ENCODE measurements at regions not wholly inside any gene's neighbourhood (a gene's known extent, or its start where the extent isn't known, plus 50 kb on each side); places are given as distances from the start of the nearest gene placed in this dataset.

DNA sequence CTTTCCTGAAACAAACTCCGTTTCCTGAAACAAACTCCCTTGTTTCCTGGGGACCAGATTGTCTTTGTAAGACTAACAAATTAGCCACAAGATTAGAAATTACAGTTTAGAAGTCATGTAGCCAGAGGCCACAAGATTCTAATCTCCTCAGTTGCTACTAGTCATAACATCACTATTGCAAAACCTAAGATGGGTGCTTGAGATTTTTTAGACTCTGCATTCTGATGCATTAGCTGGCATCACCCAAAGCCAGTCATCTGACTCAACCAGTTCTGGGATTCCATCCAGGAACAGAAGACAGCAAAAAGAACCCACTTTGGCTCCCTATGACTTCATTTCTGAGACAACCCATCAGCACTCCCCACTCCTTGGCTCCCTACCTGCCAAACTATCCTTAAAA lies 367.9 kb upstream of the MBL2 start:
- DNase-seq: no peak

DNA sequence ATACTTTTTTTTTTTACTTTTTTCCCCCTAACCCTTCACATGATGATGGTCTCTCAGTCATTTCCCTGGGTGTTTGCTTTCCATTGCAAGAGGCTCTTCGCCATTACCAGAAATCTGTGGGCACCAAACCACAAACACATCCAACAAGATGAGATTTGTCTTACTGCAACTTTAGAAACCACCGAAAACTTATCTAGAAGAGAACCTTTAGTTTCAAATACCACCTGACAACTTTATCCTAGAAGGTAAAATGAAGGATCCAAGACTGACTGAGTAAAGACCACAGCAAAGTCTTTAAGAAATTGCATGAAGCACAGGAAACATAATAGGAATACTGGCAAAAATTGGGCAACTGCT lies 363.3 kb upstream of the MBL2 start:
- no peak for DNase-seq

DNA sequence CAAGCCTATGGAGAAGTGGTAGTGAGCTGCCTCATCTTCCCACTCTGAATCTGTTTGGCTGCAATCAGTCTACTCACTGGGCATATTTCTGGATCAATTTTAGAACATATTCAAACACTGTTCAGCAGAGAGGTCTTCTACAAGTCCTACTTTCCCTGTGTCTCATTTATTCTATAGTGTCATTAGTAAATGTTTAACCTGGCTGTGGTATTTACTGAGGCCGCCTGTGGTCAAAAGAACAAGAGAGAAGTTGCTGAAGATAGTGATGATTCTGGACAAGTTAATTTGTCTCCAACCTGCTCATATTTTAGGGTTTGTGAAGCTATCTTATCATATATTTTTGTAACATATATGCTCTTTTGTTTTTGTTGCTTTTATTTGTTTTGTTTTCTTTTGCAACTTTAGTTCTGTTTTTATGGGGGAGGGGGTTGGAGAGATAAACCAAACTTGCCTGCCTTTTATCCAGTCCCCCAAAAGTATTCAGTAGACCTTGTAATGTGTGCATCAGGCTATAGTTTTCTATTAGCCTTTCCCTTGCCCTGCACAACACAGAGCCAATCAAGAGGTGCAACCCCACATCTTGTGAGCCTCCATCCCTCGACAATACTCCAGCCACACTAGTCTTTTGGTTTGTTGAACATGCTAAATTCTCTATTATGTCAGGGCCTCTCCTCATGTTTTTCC lies 362.8 kb upstream of the MBL2 start:
- DNase-seq: no peak

DNA sequence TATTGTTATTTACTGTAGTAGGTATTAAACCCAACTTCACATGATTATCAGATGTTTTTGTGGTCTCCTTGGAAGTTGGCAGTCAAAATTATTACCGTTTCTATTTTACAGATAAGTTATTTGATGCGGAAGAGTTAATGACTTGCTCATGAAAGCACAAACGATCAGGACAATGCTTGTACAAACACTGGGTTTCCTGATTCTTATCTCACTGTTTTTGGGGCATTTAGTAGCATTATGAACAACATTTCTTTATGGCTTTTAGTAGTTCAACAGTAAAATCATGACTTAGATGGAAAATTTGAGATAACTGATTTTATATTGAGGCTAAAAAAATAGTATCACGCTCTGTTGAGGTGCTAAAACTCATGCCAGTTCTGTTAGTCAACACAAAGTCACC lies 361.5 kb upstream of the MBL2 start:
- DNase-seq: no peak

DNA sequence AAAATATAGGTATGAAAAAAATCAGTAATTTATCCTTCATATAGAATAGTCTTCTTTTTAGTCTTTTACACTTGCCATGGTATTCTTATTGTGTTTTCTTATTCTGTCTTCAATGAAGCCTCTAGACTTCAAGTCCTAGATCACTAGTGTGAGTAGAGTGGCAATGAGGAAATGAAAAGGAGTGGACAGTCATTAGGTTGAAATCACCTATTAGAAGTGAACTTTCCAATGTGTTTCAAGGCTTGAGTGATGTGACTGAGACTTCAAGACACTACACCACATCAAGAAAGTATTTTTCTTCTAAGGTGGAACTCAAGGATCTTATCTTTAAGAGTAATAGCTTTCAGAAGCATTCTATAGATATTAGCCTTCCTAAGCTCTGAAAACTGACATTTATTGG lies 357.8 kb upstream of the MBL2 start:
- DNase-seq: no peak

DNA sequence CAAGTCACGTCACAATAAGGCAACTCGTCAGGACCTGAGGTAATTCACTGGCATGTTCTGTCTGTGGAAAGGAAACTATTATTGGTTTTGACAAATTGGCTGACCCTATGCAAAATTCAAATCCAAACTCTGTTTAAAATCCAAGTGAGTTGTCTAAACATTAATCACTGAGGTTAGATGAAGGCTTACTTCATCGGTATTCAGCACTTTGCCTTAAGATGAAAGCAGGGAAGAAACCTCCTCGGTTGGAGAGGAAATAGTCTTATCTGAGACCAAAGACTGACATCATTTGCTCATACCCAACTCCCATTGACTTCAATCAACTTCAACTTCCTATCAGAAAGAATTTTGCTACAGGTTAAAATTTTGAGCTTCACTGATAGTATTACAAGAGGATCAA lies 355.1 kb upstream of the MBL2 start:
- DNase-seq: no peak

DNA sequence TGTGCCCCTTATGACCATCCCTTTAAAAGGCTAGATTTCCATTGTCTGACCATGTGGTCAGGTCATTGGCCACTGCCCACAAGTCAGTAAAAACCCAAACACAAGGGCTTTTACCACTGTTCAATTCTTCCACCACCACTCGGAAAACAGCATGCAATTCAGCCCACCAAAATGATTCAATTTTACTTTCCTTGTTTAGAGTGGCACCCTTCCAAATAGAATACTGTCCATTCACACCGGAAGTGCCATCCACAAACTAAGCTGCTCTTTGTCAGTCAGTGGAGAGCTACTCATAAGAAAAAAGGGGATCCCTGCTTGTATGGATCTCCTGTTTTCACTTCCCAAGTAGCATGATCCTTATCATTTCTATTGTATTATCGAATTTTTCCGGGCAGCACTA lies 350.7 kb upstream of the MBL2 start:
- no peak for DNase-seq

DNA sequence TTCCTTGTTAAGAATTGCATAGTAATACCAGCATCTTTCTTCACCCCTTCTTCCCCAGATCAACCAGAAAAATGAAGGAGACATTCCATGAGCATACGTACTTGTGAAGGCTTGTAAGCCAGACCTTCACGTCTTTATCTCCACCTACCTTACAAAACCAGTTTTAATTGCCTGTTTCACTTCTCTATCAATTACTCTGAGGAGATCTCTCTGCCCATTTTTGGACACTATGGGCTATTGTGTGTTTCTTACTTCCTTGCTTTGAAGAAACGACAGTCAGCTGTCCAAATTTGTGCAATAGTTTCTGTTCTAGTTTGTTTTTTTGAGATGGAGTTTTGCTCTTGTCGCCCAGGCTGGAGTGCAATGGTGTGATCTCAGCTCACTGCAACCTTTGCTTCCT lies 349.7 kb upstream of the MBL2 start:
- DNase-seq: no peak

DNA sequence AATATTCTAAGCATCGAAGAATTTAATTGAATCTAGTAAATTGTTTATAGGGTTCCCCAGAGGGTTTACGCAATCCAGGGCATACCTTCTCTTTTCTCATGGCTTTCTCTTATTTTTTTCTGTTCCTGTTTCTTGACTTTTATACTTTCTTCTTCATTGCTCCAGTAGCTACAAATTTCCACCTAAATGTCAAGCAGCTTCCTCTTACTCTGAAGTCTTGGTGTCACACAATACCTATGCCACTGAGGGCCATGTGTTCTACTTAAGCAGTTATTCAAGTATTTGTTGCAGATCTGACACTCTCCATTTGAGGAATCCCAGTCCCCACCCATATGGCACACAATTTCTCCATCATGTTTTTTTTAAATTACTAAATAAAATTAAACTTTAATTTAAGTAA lies 343.1 kb upstream of the MBL2 start:
- DNase-seq: no peak

DNA sequence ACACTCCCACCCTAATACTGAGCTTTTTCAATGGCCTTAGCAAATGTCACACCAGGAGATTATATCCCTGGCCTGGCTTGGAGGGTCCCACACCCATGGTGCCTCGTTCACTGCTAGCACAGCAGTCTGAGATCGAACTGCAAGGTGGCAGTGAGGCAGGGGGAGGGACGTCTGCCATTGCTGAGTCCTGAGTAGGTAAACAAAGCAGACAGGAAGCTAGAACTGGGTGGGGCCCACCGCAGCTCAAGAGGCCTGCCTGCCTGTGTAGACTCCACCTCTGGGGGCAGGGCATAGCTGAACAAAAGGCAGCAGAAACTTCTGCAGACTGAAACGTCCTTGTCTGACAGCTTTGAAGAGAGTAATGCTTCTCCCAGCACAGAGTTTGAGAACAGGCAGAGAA lies 338.9 kb upstream of the MBL2 start:
- no peak for DNase-seq

DNA sequence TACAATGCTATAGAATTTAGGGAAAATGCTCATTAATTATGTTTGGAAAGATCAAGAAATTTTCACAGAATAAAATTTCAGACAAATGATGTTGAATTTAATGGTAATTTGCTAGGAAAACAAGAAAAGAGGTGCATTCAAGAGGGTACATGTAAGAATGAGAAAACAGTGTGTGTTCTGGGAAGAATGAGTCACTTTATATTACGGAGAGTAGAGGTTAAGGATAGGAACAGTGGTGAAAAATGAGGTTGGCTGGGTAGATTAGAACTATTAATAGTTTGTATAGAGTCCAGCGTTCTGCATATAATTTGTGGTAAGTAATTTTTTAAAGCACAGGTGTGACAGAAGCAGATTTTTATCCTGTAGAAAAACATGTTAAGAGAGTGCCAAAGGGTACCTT lies 336.7 kb upstream of the MBL2 start:
- DNase-seq: no peak

DNA sequence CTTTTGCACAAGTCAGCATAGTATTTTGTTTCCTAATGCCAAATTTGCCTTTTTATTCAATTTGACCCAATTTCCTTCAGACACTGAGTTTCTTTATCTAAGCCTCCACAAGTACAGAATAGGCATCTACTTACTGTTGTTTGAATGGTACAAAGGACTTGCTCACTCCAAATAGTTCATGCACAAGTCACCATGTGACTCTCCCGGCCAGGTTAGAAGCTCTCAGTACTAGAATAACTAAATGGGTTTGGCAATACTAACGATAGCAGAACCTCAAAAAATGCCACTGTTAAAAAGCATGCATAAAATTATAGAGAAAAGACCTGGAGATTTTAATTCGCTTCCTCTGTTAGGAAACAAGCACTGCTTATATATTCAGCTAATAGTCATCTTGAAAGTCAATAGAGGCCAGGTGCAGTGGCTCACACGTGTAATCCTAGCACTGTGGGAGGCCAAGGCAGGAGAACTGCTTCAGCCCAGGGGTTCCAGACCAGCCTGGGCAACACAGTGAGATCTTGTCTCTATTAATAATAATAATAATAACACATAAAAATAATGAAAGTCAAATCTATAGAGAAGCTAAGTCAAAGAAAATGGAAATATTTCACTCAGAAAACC lies 335.8 kb upstream of the MBL2 start:
- no peak for DNase-seq

DNA sequence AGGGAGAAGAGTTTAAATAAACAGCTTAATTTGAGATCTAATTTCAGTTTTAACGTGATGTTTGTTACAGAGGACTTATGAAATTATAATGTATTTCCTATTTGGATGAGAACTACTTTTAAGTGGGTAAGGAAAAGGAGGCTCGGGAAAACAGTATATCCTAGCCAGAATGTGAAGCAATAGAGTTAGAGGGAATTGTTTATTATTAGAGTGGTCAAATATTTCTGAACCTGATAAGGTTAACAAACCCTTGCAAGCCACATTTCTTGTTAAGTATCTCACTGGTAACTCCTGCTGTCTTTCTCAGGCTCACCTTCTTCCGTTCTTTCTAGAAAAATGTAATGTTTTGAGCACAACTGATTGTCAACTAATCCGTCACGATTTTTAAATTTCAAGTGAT lies 335.1 kb upstream of the MBL2 start:
- DNase-seq: no peak

DNA sequence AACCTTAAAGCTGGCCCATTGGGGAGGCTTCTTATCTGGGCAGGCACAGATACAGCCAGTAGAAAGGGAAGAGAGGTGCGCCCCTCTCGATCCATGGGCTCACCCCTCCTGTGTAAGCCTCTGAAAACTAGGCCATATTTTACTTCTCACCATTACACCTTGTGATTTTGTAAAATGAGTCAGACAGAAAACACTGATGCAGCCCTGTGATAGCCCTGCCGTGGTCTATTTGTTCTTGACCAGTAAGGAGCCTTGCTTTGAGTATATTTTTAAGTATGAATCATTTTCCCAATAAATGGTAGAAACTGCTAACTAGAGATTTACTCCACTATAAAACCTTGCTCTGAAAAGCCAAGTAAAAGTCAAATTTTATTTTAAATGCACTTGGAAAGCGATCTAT lies 329.8 kb upstream of the MBL2 start:
- no peak for DNase-seq

DNA sequence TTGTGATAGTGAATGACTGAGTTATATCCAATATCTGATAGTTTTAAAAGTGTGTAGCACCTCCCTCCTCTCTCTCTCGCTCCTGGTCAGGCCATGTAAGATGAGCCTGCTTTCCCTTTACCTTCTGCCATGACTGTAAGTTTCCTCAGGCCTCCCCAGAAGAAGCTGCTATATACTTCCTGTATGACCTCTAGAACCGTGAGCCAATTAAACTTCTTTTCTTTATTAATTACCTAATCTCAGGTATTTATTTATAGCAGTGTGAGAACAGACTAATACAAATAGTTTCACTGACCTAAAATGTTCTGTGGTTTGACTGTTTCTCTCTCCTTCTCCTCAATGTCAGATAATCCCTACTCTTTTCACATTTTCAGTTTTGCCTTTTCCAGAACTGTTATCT lies 321.3 kb upstream of the MBL2 start:
- no peak for DNase-seq

DNA sequence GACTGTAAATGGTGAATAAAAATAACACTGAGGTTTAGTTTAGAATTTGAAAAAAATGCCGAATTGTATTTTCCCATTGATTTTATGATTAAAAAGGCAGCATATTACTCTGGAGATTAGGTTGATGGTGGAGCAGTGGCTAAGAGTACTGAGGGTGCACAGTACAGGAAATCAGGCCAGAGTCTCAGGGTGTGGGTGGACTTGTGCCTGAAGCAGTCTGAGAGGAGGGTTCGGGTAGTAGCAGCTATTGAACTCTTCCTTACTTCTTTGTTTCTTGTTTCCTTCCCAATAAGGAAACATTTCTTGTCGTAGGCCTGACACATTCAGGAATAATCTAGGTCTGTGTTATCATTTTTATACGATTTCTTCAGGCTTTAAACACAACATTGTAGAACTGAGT lies 319.0 kb upstream of the MBL2 start:
- no peak for DNase-seq

DNA sequence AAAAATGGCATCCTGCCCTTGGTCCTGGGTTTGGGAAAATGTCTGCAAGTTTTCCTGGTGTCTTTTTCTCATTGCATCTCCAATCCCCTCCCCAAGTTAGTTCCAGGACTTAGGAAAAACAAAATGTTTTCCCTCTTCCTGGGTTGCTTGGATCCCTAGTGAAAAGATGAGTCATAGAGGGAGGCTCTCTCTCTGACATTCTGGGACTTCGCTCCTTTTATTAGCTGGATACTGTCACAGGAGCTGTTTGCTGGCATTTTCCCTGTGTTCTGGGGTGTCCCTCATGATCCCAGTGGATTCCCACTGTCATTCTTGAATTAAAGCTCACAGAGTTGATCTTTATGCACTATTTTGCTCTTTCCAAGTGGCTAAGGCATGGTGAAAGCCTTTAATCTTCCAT lies 316.4 kb upstream of the MBL2 start:
- no peak for DNase-seq

DNA sequence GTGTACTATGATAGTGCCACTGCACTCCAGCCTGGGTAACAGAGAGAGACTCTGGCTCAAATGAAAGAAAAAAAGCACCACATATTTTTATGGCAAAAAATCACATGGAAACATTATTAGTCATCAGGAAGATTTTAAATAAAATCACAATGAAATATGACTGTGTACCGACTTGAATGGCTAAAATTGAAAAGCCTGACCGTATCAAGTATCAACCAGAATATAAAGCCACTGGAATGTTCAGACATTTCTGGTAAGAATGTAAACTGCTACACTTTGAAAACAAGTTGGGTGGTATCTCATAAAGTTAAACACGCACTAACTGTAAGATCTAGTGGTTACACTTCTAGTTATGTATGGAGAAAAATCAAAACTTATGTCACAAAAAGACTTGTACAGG lies 306.7 kb upstream of the MBL2 start:
- DNase-seq: no peak

DNA sequence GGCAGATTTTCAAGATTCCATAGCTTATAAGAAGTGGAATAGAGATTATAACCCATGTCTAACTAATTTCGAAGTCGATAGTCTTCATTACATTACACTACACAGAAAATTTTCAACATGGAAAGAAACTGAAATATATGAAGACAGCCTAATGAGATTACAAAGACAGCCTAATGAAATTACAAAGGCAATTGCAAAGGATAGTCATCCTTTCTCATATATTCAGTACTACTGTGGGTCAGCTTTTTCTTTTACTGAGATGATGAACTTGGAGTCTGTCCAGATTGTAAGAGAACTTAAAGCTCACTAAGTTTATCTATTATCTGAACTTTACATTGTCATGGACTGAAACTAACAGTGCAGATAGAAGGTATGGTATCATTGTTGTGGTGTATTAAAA lies 304.4 kb upstream of the MBL2 start:
- DNase-seq: no peak

DNA sequence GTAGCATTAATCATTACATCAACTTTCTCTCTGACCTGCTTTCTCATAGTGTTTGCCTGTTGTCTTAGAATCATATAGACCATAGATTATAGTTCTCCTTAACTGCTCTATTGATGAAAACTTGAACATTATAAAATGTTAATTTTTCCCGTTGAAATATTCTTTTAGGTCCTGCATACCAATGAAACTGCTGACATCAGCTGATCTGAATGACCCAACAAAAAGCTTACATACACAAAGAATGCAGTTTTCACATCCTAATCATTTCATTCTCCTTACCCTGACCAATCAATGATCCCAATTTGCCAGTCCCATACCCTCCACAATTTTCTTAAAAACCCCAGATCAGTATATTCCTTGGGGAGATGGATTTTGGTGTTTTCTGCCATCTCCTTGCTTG lies 302.9 kb upstream of the MBL2 start:
- no peak for DNase-seq

DNA sequence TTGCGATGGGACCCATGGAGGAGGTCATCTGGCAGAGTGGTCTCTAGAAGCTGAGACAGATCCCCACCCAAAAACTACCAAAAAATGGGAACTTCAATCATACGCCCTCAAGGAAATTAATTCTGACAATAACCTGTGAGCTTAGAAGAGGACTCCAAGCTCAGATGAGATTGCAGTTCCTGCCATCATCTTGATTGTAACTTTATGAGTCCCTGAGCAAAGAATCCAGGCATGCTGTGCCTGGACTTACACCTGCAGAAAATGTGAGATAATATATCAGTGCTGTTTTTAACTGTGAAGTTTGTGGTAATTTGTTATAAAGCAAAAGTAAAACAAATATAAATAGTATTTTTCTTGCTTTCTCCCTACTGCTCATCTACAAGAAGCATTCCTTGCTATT lies 299.6 kb upstream of the MBL2 start:
- DNase-seq: no peak

DNA sequence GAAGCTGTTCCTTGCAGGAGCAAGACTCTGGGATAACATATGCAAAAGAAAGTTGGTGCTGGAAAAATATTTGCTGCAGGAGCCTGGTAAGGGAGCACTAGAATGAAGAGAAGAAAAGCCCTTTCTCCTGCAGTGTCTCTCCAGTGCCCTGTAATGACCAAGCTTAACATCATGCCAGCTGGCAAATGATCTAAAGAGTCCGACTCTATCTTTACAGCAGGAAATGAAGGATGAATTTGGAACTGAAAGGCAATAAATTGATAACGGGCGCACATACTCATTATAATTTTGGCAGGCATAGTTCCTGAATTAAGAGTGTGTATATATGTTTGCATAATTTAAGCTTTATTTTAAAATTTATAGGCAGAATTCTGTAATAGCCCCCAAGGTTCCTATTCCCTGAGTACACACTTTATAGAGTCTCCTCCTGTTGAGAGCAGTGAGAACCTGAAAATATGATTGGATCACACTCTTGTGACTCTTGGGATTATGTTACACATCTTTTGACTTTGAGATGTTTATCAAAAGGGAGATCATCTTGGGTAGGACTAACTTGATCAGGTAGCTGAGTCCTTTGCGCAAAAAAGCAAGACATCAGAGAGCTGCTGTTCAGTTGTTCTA lies 299.0 kb upstream of the MBL2 start:
- no peak for DNase-seq

DNA sequence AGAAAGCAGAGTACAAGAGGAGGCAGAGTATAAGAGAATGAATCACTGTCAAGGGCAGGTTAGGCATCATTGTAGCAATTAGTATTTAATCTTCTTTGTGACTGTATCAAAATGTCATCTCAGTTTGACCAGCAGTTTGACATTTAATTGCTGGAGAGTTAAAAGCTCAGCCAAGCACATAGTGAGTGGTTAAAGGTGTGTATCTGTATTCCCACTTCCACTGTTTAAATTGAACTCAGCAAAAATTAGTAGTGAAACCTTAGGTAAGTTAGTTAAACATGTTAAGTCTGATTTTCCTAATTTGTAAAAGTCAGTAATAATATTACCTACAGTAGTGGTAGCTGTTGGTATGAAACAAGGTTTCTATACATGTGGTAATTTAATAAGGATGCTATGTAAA lies 296.4 kb upstream of the MBL2 start:
- no peak for DNase-seq

DNA sequence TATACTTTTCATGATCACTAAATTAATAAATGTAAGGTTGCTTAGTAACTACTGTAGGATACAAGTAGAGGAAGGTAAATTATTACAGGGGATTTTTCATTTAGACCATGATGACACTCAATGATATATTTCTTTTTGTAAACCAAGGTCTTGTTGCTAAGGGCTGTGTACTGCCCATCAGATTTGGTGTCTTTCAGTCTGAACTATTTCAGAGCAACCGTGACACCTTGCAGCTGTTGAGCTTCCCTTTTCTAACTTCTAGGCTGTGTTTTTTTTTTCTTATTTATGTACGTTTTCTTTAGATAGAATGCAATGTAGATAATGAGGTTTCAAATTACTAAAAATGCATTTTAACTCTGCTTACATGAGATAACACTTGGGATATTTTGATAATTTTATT lies 292.0 kb upstream of the MBL2 start:
- no peak for DNase-seq

DNA sequence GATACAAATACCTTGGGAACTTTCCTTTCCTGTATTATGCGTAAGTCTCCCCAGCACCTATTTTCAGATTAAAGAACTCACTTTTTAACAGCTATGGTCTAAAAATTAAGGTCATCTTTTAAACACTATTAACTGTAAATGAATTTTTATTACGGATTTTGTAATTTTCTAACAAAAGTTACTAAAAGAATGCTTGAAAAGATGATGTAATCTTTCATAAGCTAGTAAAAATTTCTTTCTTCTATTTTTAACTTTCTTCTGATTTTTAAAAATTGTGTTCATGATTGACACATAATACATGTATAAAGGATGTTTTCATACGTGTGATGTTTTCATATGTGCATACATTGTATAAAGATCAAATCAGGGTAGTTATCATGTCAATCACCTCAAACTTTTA lies 291.2 kb upstream of the MBL2 start:
- no peak for DNase-seq

All from stimulated activated CD4-positive, alpha-beta T cell treated with anti-CD3 and anti-CD28 coated beads, Interleukin-2, amount 100 ng/mL, for 48 hours (primary cell).